Liver (tissue), 8 donors: ENCODE measurements at regions not wholly inside any gene's neighbourhood (a gene's known extent, or its start where the extent isn't known, plus 50 kb on each side); places are given as distances from the start of the nearest gene placed in this dataset.

ENCODE experiments used
- DNase-seq: peaks from one replicate; pipeline ENCODE4 v3.0.0-alpha.2; 2017; ENCODE audit warnings: low spot score
- H3K27ac ChIP-seq, 2 donors: one replicate each; pipeline ENCODE4 v1.7.0; 2013; ENCODE audit warnings: inconsistent platforms in 2 of 2, low read length in 2 of 2, control low read depth in 1 of 2, low read depth in 1 of 2, mild to moderate bottlenecking in 1 of 2
- H3K27me3 ChIP-seq, 4 donors: one replicate each; pipeline versions ENCODE4 v1.6.1 to v1.7.0; 2013; ENCODE audit warnings: low read length in 3 of 4, inconsistent platforms in 1 of 4, mild to moderate bottlenecking in 1 of 4, moderate library complexity in 1 of 4; ENCODE audit not compliant: control insufficient read depth in 4 of 4, insufficient read depth in 4 of 4
- H3K36me3 ChIP-seq, 4 donors: one replicate each; pipeline versions ENCODE4 v1.6.1 to v1.7.0; 2013; ENCODE audit warnings: low read length in 3 of 4, mild to moderate bottlenecking in 3 of 4, low read depth in 1 of 4, moderate library complexity in 1 of 4; ENCODE audit not compliant: control insufficient read depth in 4 of 4, insufficient read depth in 3 of 4
- H3K4me1 ChIP-seq, 4 donors: one replicate each; pipeline versions ENCODE4 v1.6.1 to v1.7.0; 2013; ENCODE audit warnings: low read length in 3 of 4, mild to moderate bottlenecking in 3 of 4, moderate library complexity in 1 of 4; ENCODE audit not compliant: control insufficient read depth in 4 of 4, insufficient read depth in 4 of 4
- H3K4me3 ChIP-seq, 3 donors: one replicate each; pipeline versions ENCODE4 v1.6.1 to v1.7.0; 2013; ENCODE audit warnings: low read length in 3 of 3, control low read depth in 1 of 3, low read depth in 1 of 3, mild to moderate bottlenecking in 1 of 3
- H3K9ac ChIP-seq, 2 donors: one replicate each; pipeline ENCODE4 v1.7.0; 2013; ENCODE audit warnings: low read length in 2 of 2, mild to moderate bottlenecking in 2 of 2, moderate library complexity in 2 of 2, control low read depth in 1 of 2, low read depth in 1 of 2
- H3K9me3 ChIP-seq, 4 donors: one replicate each; pipeline versions ENCODE4 v1.6.1 to v1.7.0; 2013; ENCODE audit warnings: low read length in 3 of 4; ENCODE audit not compliant: control insufficient read depth in 4 of 4
- ATF3 ChIP-seq: IDR thresholded peaks from 2 replicates; pipeline ENCODE4 v1.6.1; 2016; ENCODE audit warnings: antibody characterized with exemption
- CTCF ChIP-seq: fragments of 150-350 bp; IDR thresholded peaks from 2 replicates; pipeline ENCODE4 v1.5.1; 2017; ENCODE audit warnings: improper control_type of control experiment, low read depth, low read length; ENCODE audit not compliant: missing input control
- FOXA1 ChIP-seq: IDR thresholded peaks from 2 replicates; pipeline ENCODE4 v1.6.1; 2016; ENCODE audit warnings: antibody characterized with exemption
- FOXA2 ChIP-seq: IDR thresholded peaks from 2 replicates; pipeline ENCODE4 v1.6.1; 2016; ENCODE audit warnings: antibody characterized with exemption
- GABPA ChIP-seq, 2 donors: IDR thresholded peaks in 1 of 2; conservative IDR thresholded peaks in 1 of 2; 2 replicates each; pipeline ENCODE4 v1.6.1; 2016; ENCODE audit warnings: antibody characterized with exemption in 2 of 2, mild to moderate bottlenecking in 1 of 2, moderate library complexity in 1 of 2
- HNF4A ChIP-seq, 2 donors: conservative IDR thresholded peaks; 2 replicates each; pipeline ENCODE4 v1.6.1; 2016; ENCODE audit warnings: antibody characterized with exemption in 2 of 2, mild to moderate bottlenecking in 2 of 2
- HNF4G ChIP-seq: IDR thresholded peaks from 2 replicates; pipeline ENCODE4 v1.6.1; 2016; ENCODE audit warnings: antibody characterized with exemption
- JUND ChIP-seq, 2 donors: IDR thresholded peaks; 2 replicates each; pipeline ENCODE4 v1.6.1; 2016; ENCODE audit warnings: antibody characterized with exemption in 2 of 2
- MAX ChIP-seq: IDR thresholded peaks from 2 replicates; pipeline ENCODE4 v1.6.1; 2016; ENCODE audit warnings: antibody characterized with exemption
- NR2F2 ChIP-seq: IDR thresholded peaks from 2 replicates; pipeline ENCODE4 v1.6.1; 2016; ENCODE audit warnings: antibody characterized with exemption
- RAD21 ChIP-seq, 2 donors: IDR thresholded peaks; 2 replicates each; pipeline ENCODE4 v1.6.1; 2016; ENCODE audit warnings: antibody characterized with exemption in 2 of 2, mild to moderate bottlenecking in 2 of 2
- REST ChIP-seq: IDR thresholded peaks from 2 replicates; pipeline ENCODE4 v1.6.1; 2016; ENCODE audit warnings: antibody characterized with exemption, mild to moderate bottlenecking
- RXRA ChIP-seq, 2 donors: IDR thresholded peaks; 2 replicates each; pipeline ENCODE4 v1.6.1; 2017 to 2018; ENCODE audit warnings: antibody characterized with exemption in 2 of 2, mild to moderate bottlenecking in 1 of 2
- SP1 ChIP-seq: IDR thresholded peaks from 2 replicates; pipeline ENCODE4 v1.6.1; 2018; ENCODE audit warnings: antibody characterized with exemption, mild to moderate bottlenecking
- TAF1 ChIP-seq: conservative IDR thresholded peaks from 2 replicates; pipeline ENCODE4 v1.6.1; 2016; ENCODE audit warnings: antibody characterized with exemption, mild to moderate bottlenecking
- YY1 ChIP-seq: IDR thresholded peaks from 2 replicates; pipeline ENCODE4 v1.6.1; 2016; ENCODE audit warnings: antibody characterized with exemption, mild to moderate bottlenecking
- ZBTB33 ChIP-seq: IDR thresholded peaks from 2 replicates; pipeline ENCODE4 v1.6.1; 2016; ENCODE audit warnings: antibody characterized with exemption
- WGBS: extraction: QIAGEN DNeasy Blood & Tissue Kit; methylation state at CpG from one replicate; pipeline ENCODE4 v1.1.7; 2013; 5-methylcytosine and 5-hydroxymethylcytosine counted together
- donor health status: healthy.
- donor health status: healthy.
- donor health status: healthy.
- donor health status: healthy.
- donor health status: healthy.

GRCh38 chr4:177100307-177100706 lies 209.4 kb upstream of the NEIL3 start:
- H3K4me1 ChIP-seq = no peaks in the 10 kb centered on the region
- no peak overlapping the region for H3K9ac ChIP-seq
- TF ChIP-seq TAF1 (no peak), REST (no peak), YY1 (no peak), NR2F2 (no peak), SP1 (no peak), ZBTB33 (no peak), CTCF (no peak), GABPA (IDR thresholded peaks at IDR 0.05 in 1 of 2, conservative IDR thresholded peaks at IDR 0.05 in 1 of 2) (no peak), FOXA1 (no peak), HNF4G (no peak)
- no peaks in the 10 kb centered on the region for H3K36me3 ChIP-seq
- no peak overlapping the region for H3K27ac ChIP-seq
- H3K4me3 ChIP-seq = no peak overlapping the region
- WGBS = 68% methylated on average over 3 of the region's 3 CpGs
- no peaks in the 10 kb centered on the region for H3K27me3 ChIP-seq
- no peak for DNase-seq
- no peaks in the 10 kb centered on the region for H3K9me3 ChIP-seq

- H3K4me1 ChIP-seq = no peaks in the 10 kb centered on the region
- H3K27me3 ChIP-seq = no peaks in the 10 kb centered on the region
- H3K36me3 ChIP-seq = no peaks in the 10 kb centered on the region
- H3K9ac ChIP-seq = no peak overlapping the region
- H3K9me3 ChIP-seq = no peaks in the 10 kb centered on the region
- H3K27ac ChIP-seq = no peak overlapping the region
- no peak overlapping the region for H3K4me3 ChIP-seq
- no peak for DNase-seq
- TF ChIP-seq NR2F2 (no peak), HNF4A (conservative IDR thresholded peaks at IDR 0.05) (no peak), CTCF (no peak), HNF4G (no peak), FOXA2 (no peak), RAD21 (IDR thresholded peaks at IDR 0.05) (no peak), FOXA1 (no peak), GABPA (IDR thresholded peaks at IDR 0.05 in 1 of 2, conservative IDR thresholded peaks at IDR 0.05 in 1 of 2) (no peak), MAX (no peak), REST (no peak), RXRA (IDR thresholded peaks at IDR 0.05) (no peak), TAF1 (no peak), JUND (IDR thresholded peaks at IDR 0.05) (no peak), SP1 (no peak), ATF3 (no peak)
These were observed 206.1 kb upstream of the NEIL3 start for GRCh38 chr4:177103619-177104018.
